C1 segment of cervical spinal cord (tissue), 14 donors: ENCODE measurements at regions not wholly inside any gene's neighbourhood (a gene's known extent, or its start where the extent isn't known, plus 50 kb on each side); places are given as distances from the start of the nearest gene placed in this dataset.
"Not testable (repeated sequence)": the region's sequence is repeated elsewhere in the genome, so short reads cannot be mapped to it uniquely, and the experiment has no call there.

Source experiments
- DNase-seq, 14 donors: peaks; one replicate each; lab custom pipeline; 2025; lab: John Stamatoyannopoulos, UW

GRCh38 chr10:32141018-32141807 lies 85.0 kb upstream of the KIF5B start:
- DNase-seq = no peak

DNA sequence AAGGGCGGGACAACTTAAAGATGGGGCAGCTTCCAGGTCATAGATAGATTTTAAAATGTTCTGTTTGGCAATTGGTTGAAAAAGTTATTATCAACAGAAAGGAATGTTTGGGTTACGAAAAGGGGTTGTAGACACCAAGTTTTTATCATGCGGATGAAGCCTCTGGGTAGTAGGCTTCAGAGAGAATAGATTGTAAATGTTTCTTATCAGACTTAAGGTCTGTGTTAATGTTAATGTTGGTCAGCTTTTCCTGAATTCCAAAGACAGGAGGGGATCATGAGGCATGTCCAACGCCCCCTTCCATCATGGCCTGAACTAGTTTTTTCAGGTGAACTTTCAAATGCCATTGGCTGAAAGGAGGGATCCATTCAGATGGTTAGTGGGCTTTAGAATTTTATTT lies 84.2 kb upstream of the KIF5B start:
- no peak for DNase-seq

- DNase-seq = peak in 9 of 14 donors; percentile 4 to 85 (median 27)
These were observed 83.2 kb upstream of the KIF5B start for GRCh38 chr10:32139223-32140073.

DNA sequence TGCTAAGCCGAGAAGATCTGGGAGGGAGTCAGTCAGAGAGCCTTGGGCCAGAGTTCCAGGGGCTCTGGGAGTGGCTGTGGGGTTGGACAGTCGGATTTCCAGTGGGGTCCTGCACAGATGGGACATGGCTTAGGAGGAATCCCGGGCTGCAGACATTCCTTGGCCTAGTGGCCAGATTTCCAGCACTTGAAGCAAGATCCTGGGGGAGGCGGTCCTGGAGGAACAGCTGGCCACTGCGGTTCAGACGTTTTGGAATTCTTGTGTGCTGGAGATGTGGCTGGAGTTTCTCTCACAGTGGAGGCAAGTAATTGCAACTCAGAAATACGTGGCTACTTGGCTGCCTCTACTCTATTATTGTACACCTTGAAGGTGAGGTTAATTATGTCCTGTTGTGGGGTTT lies 80.7 kb upstream of the KIF5B start:
- DNase-seq = not testable (repeated sequence)

- not testable (repeated sequence) for DNase-seq
These were observed 79.6 kb upstream of the KIF5B start for GRCh38 chr10:32135796-32136195.

DNA sequence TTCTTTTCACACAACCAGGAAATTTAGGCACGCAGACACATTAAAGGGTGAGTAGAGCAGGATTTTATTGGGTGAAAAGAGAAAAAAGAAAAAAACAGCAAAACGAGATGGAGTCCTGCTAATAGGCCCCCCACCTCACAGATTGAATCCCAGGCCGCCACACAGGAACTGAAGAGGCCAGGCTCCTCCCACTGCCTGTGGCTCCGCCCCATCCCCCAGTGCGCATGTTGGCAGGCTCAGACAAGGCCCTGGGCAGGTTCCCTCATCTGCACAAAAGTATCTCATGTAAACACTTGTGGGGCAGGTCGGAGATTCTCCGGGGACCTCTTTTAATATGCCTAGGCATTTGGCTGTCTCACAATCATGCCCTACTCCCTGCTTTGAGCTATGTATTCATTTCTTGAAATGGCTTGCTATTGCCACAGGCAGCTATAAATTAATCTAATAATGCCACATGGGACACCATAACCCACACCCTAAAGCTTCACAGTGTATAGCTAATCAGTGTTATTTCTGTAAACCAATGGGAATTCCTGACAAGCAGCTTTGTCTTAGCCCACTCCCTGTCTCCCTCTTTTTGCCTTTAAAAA lies 76.2 kb upstream of the KIF5B start:
- DNase-seq = no peak

GRCh38 chr10:32131388-32131787 lies 75.2 kb upstream of the KIF5B start:
- DNase-seq = no peak

DNA sequence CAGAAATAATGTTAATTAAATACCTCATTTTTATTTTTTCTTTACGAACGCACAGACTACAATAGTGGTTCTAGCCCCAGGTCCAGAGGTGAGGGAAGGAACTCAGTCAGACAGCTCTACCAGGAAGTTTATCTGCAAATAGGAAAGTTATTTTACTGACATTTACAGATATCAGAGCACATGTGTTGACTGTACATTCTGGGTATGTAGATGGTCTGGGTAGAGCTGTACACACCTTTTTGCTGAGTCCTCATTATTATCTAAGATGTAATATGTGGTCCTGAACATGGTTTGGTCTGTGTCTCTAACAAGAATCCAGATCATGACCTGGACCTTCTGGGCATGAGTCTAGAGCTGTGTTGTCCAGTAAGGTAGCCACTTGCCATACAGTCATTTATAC lies 74.6 kb upstream of the KIF5B start:
- DNase-seq = no peak

DNA sequence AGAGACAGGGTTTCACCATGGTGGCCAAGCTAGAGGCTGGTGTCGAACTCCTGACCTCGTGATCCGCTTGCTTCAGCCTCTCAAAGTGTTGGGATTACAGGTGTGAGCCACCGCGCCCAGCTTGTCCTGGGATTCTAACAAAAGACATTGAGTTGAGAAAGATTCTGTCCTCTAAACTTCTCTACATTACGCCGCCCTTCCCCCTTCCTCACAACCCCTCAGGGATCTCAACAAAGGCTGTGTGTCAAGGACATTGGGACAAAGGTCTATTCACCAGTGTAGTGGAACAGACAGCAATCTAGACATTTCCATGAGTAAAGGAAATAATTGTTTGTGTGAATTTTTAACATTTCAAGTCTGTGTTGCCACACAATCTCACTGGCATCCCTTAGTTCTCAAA lies 68.8 kb upstream of the KIF5B start:
- DNase-seq = peak in 7 of 14 donors; percentile 4 to 31 (median 13)

- DNase-seq = no peak
These were observed 66.8 kb upstream of the KIF5B start for GRCh38 chr10:32123021-32123420.

GRCh38 chr10:32121648-32122047 lies 65.4 kb upstream of the KIF5B start:
- DNase-seq = no peak

DNA sequence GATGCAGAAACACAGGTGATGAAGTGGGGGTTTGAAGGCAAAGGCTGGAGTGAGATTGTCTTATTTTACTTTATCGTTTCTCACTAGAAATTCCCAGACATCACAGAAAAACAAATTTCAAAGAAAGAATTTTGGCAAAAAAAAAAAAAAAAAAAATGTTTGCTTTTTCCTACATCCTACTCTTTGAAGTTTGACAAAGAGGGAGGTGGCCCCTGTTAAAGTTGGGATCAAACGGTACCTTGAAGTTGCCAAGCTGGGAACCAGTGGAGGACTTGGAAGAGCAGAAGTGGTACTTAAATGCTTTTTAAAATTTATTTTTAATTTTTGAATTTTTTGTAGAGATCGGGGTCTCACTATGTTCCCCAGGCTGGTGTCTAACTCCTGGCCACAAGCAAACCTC lies 63.9 kb upstream of the KIF5B start:
- no peak for DNase-seq

GRCh38 chr10:32114508-32114907 lies 58.3 kb upstream of the KIF5B start:
- no peak for DNase-seq

GRCh38 chr10:32112055-32112454 lies 55.8 kb upstream of the KIF5B start:
- DNase-seq = no peak

GRCh38 chr10:32111585-32111984 lies 55.4 kb upstream of the KIF5B start:
- no peak for DNase-seq

- no peak for DNase-seq
These were observed 54.6 kb upstream of the KIF5B start for GRCh38 chr10:32110790-32111189.

GRCh38 chr10:32109603-32110002 lies 53.4 kb upstream of the KIF5B start:
- no peak for DNase-seq
